ENCODE measurements at regions not wholly inside any gene's neighbourhood (a gene's known extent, or its start where the extent isn't known, plus 50 kb on each side); places are given as distances from the start of the nearest gene placed in this dataset.

DNA sequence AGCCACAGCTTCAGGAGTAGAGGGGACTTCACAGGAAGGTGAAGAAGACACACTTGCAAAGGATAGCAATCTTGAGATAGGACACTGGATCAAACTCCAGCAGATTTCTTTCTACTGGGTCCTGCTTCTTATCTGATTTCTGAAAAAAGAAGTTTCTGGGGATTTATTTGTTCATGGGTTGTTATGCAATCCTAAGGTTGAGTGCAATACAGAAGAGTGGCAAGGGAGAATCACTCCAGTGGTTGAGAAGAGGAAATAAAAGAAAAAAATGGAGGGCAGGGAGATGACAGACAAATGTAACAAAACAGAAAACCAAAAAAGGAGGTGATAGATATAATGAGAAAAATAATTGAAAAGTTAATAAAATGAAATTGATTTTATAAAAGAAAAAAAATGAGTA, 858.3 kb downstream of the TUSC7 start (continued):
- TF ChIP-seq, protein P1, sequence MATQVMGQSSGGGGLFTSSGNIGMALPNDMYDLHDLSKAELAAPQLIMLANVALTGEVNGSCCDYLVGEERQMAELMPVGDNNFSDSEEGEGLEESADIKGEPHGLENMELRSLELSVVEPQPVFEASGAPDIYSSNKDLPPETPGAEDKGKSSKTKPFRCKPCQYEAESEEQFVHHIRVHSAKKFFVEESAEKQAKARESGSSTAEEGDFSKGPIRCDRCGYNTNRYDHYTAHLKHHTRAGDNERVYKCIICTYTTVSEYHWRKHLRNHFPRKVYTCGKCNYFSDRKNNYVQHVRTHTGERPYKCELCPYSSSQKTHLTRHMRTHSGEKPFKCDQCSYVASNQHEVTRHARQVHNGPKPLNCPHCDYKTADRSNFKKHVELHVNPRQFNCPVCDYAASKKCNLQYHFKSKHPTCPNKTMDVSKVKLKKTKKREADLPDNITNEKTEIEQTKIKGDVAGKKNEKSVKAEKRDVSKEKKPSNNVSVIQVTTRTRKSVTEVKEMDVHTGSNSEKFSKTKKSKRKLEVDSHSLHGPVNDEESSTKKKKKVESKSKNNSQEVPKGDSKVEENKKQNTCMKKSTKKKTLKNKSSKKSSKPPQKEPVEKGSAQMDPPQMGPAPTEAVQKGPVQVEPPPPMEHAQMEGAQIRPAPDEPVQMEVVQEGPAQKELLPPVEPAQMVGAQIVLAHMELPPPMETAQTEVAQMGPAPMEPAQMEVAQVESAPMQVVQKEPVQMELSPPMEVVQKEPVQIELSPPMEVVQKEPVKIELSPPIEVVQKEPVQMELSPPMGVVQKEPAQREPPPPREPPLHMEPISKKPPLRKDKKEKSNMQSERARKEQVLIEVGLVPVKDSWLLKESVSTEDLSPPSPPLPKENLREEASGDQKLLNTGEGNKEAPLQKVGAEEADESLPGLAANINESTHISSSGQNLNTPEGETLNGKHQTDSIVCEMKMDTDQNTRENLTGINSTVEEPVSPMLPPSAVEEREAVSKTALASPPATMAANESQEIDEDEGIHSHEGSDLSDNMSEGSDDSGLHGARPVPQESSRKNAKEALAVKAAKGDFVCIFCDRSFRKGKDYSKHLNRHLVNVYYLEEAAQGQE (IDR thresholded peaks at IDR 0.05; ENCODE audit: unreplicated experiment) = no peak
- TF ChIP-seq, protein P2, sequence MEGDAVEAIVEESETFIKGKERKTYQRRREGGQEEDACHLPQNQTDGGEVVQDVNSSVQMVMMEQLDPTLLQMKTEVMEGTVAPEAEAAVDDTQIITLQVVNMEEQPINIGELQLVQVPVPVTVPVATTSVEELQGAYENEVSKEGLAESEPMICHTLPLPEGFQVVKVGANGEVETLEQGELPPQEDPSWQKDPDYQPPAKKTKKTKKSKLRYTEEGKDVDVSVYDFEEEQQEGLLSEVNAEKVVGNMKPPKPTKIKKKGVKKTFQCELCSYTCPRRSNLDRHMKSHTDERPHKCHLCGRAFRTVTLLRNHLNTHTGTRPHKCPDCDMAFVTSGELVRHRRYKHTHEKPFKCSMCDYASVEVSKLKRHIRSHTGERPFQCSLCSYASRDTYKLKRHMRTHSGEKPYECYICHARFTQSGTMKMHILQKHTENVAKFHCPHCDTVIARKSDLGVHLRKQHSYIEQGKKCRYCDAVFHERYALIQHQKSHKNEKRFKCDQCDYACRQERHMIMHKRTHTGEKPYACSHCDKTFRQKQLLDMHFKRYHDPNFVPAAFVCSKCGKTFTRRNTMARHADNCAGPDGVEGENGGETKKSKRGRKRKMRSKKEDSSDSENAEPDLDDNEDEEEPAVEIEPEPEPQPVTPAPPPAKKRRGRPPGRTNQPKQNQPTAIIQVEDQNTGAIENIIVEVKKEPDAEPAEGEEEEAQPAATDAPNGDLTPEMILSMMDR (conservative IDR thresholded peaks at IDR 0.05; ENCODE audit: low read depth in 2 of 2) = no peak

DNA sequence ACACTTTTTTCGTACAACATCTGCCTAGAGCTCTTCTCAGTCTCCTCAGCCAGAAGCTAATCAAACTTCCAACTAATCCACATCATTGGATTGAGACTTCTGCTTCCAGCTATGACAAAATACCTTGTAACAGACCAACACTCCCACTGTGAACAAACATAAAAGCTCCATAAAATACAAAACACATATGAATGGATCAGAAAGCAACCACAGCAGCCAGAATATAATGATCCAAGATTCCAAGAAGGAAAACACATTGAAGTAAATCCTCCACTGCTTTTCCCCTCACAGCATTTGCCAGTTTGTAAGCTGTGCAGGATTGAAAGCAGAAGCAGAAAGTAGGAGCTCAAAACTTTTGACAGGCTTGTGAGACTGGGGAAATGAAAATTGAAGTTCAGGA, 863.2 kb downstream of the TUSC7 start:
- Histone ChIP-seq H3F3A (replicated peaks; ENCODE audit: low read depth) (no peaks in the 10 kb centered on the region), H3K4me3 (no peak overlapping the region), H3K4me1 (ENCODE audit: insufficient read depth) (no peaks in the 10 kb centered on the region), H3K36me3 (ENCODE audit: insufficient read depth) (no peaks in the 10 kb centered on the region), H3K79me2 (replicated peaks; ENCODE audit: insufficient read depth) (no peaks in the 10 kb centered on the region), H3K27me3 (ENCODE audit: insufficient read depth) (no peaks in the 10 kb centered on the region), H4K20me1 (replicated peaks; ENCODE audit: insufficient read depth) (no peaks in the 10 kb centered on the region), H3K4me2 (no peak overlapping the region), H3K27ac (ENCODE audit: low read depth) (no peak overlapping the region), H3K9me2 (ENCODE audit: insufficient read depth) (0 out of 2 replicates have a peak, but pooled peaks cover 7% of the 10 kb centered on the region), H2AFZ (0 out of 2 replicates have a peak overlapping the region, but pooled peaks have one; percentile 47)
- no peaks in the 10 kb centered on the region for H3K9me3 Mint-ChIP-seq
- ATAC-seq = no peak
- H3K27me3 Mint-ChIP-seq (ENCODE audit: insufficient read depth, low read depth, poor library complexity) = no peaks in the 10 kb centered on the region
- no peaks in the 10 kb centered on the region for H3K4me1 Mint-ChIP-seq
- no peaks in the 10 kb centered on the region for H3K36me3 Mint-ChIP-seq (ENCODE audit: low read depth)
- H3K27ac Mint-ChIP-seq = no peak overlapping the region
- DNase-seq (ENCODE audit: low spot score) = no peak
- H3K4me3 Mint-ChIP-seq = no peak overlapping the region
- no peak for TF ChIP-seq EZH2 (IDR thresholded peaks at IDR 0.05; ENCODE audit: low read depth, unreplicated experiment)
- no peak for TF ChIP-seq EZH2phosphoT487 (IDR thresholded peaks at IDR 0.05; ENCODE audit: unreplicated experiment)
- TF ChIP-seq, protein P3, sequence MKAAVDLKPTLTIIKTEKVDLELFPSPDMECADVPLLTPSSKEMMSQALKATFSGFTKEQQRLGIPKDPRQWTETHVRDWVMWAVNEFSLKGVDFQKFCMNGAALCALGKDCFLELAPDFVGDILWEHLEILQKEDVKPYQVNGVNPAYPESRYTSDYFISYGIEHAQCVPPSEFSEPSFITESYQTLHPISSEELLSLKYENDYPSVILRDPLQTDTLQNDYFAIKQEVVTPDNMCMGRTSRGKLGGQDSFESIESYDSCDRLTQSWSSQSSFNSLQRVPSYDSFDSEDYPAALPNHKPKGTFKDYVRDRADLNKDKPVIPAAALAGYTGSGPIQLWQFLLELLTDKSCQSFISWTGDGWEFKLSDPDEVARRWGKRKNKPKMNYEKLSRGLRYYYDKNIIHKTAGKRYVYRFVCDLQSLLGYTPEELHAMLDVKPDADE (IDR thresholded peaks at IDR 0.05) = no peak
- TF ChIP-seq NANOG (IDR thresholded peaks at IDR 0.05; ENCODE audit: borderline replicate concordance) = no peak
- no peak for TF ChIP-seq JUNB (IDR thresholded peaks at IDR 0.05; ENCODE audit: unreplicated experiment)
- TF ChIP-seq POLR2AphosphoS5 (IDR thresholded peaks at IDR 0.05; ENCODE audit: low read depth) = no peak
- TF ChIP-seq ZNF114 (CRISPR knock-in tag; IDR thresholded peaks at IDR 0.05) = no peak
- no peak for TF ChIP-seq CREB1 (CRISPR knock-in tag; IDR thresholded peaks at IDR 0.05; ENCODE audit: low read depth)
- TF ChIP-seq STAT1 (IDR thresholded peaks at IDR 0.05; ENCODE audit: unreplicated experiment) = no peak
- TF ChIP-seq ZNF331 (CRISPR knock-in tag; IDR thresholded peaks at IDR 0.05; ENCODE audit: low read depth) = no peak
- TF ChIP-seq, protein P1 (IDR thresholded peaks at IDR 0.05; ENCODE audit: unreplicated experiment) = no peak

Measured in GM23338 (cell line).